Breast epithelium (tissue), 3 donors: ENCODE measurements at regions not wholly inside any gene's neighbourhood (a gene's known extent, or its start where the extent isn't known, plus 50 kb on each side); places are given as distances from the start of the nearest gene placed in this dataset.

Source experiments
- CTCF ChIP-seq, 3 donors: fragments of 450-650 bp; IDR thresholded peaks; one replicate each; pipeline ENCODE4 v1.5.1; 2016 to 2017; ENCODE audit warnings: antibody characterized with exemption in 3 of 3, mild to moderate bottlenecking in 3 of 3, moderate library complexity in 3 of 3
- POLR2A ChIP-seq: fragments of 450-650 bp; IDR thresholded peaks from one replicate; pipeline ENCODE4 v1.6.1; 2016; ENCODE audit warnings: antibody characterized with exemption, mild to moderate bottlenecking, moderate library complexity
- POLR2AphosphoS5 ChIP-seq, 3 donors: sonication (generic); formaldehyde crosslinking; IDR thresholded peaks; one replicate each; pipeline ENCODE4 v1.6.1; 2017; ENCODE audit warnings: antibody characterized with exemption in 3 of 3

GRCh38 chr12:77540097-77540496 lies 290.6 kb upstream of the NAV3 start:
- TF ChIP-seq CTCF (IDR thresholded peaks at IDR 0.05) = no peak
- TF ChIP-seq POLR2A = no peak
- TF ChIP-seq POLR2AphosphoS5 (IDR thresholded peaks at IDR 0.05) = no peak
